Natural killer cell treated with Interleukin-12 subunit alpha and Interleukin-12 subunit beta and Interleukin-15 and Interleukin-18, amount 100 ng/mL, for 72 hours (primary cell): ENCODE measurements at regions not wholly inside any gene's neighbourhood (a gene's known extent, or its start where the extent isn't known, plus 50 kb on each side); places are given as distances from the start of the nearest gene placed in this dataset.

Experiments
- ATAC-seq, 2 donors: fragments of 150-1000 bp; cut with Tn5 transposase in 1 of 2; sonication (Bioruptor Pico), chemical (Tn5 transposase) in 1 of 2; 2 replicates each; pipeline ENCODE4 v1.10.0; 2021
- DNase-seq: peaks from one replicate; pipeline ENCODE4 v3.0.0; 2022; ENCODE audit warnings: low spot score
- H3K27ac Mint-ChIP-seq, 2 donors: 1 replicate in 1 of 2; 2 replicates in 1 of 2; pipeline ENCODE4 v1.8.0; 2022; ENCODE audit warnings: mixed read lengths in 2 of 2, mild to moderate bottlenecking in 1 of 2, moderate library complexity in 1 of 2
- H3K27me3 Mint-ChIP-seq, 2 donors: 1 replicate in 1 of 2; 2 replicates in 1 of 2; pipeline ENCODE4 v1.8.0; 2022; ENCODE audit warnings: mixed read lengths in 2 of 2
- H3K36me3 Mint-ChIP-seq: one replicate; pipeline ENCODE4 v1.8.0; 2022; ENCODE audit warnings: mixed read lengths
- H3K4me1 Mint-ChIP-seq, 2 donors: 1 replicate in 1 of 2; 2 replicates in 1 of 2; pipeline ENCODE4 v1.8.0; 2022; ENCODE audit warnings: low read depth in 2 of 2, mixed read lengths in 2 of 2, mild to moderate bottlenecking in 1 of 2
- H3K4me3 Mint-ChIP-seq: one replicate; pipeline ENCODE4 v1.8.0; 2022; ENCODE audit warnings: mixed read lengths
- H3K9me3 Mint-ChIP-seq: 2 replicates; pipeline ENCODE4 v1.8.0; 2022; ENCODE audit warnings: mixed read lengths

DNA sequence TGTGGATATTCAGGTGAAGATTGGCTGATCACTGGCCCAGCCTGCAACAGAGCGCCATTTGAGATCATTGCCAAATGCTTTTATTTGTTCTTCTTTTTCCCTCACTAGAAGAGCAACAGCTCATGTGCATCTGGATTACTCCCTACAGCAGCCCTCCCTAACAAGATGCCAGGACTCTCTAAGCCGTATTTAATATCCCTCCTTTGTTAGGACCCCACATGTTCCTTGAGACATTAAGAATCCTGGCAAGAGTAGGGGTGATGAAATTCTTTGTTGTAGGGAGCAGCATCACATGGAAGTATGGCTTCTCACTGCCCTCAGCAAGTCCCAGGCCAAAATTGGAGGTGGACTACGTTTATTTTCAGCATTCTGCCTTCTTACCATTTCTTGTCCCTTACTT lies 167.8 kb downstream of the PAX1 start:
- DNase-seq (no peak), ATAC-seq (no peak)
- Mint-ChIP-seq H3K9me3 (peaks cover 6% of the 10 kb centered on the region), H3K4me3 (no peak overlapping the region), H3K4me1 (no peaks in the 10 kb centered on the region), H3K27me3 (no peaks in the 10 kb centered on the region), H3K36me3 (no peaks in the 10 kb centered on the region), H3K27ac (no peak overlapping the region)

DNA sequence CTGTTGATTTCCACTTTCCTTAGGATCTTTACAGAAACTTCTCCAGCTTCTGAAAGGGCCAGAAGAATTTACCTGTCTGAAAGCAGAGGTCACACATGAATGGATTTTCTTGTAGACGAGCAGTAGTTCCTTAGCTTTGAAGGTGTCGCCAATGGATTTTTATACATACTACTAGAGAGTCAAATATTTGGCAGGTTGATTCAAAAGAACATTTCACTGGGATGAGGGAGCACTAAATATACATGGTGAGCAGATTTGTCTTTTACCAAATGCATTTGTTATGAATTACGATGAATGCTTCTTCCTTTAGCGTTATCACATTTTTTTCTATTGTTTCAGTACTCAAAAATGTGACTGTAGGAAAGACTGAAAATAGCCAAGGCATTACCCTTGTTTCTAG lies 162.3 kb downstream of the PAX1 start:
- no peaks in the 10 kb centered on the region for H3K36me3 Mint-ChIP-seq

GRCh38 chr20:21867353-21867752 lies 161.9 kb downstream of the PAX1 start:
- H3K4me3 Mint-ChIP-seq = no peak overlapping the region
- H3K27me3 Mint-ChIP-seq = no peaks in the 10 kb centered on the region
- H3K4me1 Mint-ChIP-seq = no peaks in the 10 kb centered on the region
- H3K9me3 Mint-ChIP-seq = peaks cover 10% of the 10 kb centered on the region
- H3K36me3 Mint-ChIP-seq = no peaks in the 10 kb centered on the region
- DNase-seq (no peak), ATAC-seq (no peak)
- no peak overlapping the region for H3K27ac Mint-ChIP-seq

More for the DNA sequence above, 162.3 kb downstream of the PAX1 start:
- H3K9me3 Mint-ChIP-seq = peaks cover 6% of the 10 kb centered on the region
- no peak overlapping the region for H3K27ac Mint-ChIP-seq
- ATAC-seq (no peak), DNase-seq (no peak)
- H3K4me3 Mint-ChIP-seq = no peak overlapping the region
- H3K4me1 Mint-ChIP-seq = no peaks in the 10 kb centered on the region
- no peaks in the 10 kb centered on the region for H3K27me3 Mint-ChIP-seq

DNA sequence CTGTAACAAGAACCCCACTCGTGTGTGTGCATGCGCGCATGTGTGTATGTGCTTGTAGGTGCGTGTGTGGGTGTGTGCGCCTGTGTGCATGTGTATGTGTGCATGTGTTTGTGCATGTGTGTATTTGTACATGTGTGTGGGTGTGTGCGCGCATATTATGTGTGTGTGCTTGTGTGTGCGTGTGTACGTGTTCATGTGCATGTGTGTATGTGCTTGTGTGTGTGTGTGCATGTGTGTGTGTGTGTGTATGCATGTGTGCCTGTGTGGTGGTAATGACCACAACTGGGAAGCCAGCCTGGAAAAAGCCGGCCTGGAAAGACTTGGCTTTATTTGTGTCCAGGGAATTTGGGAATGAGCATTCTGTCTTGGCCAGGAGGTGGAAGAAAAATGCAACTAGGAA lies 157.5 kb downstream of the PAX1 start:
- no peaks in the 10 kb centered on the region for H3K27me3 Mint-ChIP-seq
- H3K9me3 Mint-ChIP-seq = peaks cover 10% of the 10 kb centered on the region
- no peak for DNase-seq
- no peak overlapping the region for H3K27ac Mint-ChIP-seq
- H3K4me1 Mint-ChIP-seq = no peaks in the 10 kb centered on the region
- H3K4me3 Mint-ChIP-seq = no peak overlapping the region
- H3K36me3 Mint-ChIP-seq = no peaks in the 10 kb centered on the region
- ATAC-seq = no peak

DNA sequence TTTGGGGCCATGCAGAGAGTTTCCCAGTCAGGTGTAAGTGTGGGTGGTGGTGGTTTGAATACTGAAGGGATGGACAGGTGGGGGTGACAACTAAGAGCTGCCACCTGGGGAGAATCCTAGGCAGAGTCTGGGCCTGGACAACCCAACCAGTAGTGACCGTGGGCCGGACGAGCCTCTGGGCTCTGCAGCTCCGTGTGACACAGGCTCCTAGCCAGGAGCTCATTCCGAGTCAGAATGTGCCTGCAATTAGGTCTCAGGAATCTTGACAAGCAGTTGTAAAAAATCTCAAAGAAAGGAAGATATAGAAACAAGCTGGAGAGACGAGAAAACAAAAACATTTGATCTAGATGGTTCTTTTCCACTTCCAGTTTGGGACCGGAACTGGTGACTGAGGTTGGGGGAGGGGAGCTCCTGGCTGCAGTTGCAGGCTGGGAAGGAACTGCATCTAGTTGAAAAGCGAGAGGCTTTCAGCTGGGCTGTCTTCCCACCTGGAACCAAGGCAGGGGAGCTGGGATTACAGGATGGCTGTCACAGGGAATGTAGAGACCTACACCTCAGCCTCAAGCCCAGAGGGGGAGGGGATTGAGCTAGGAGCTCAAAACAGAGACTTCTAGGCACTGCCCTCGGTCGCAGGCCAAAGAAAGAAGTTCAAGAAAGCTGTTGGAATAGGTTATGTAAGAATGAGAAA lies 156.9 kb downstream of the PAX1 start:
- Mint-ChIP-seq H3K27ac (no peak overlapping the region), H3K36me3 (peaks cover 4% of the 10 kb centered on the region), H3K9me3 (peaks cover 14% of the 10 kb centered on the region), H3K4me3 (no peak overlapping the region), H3K27me3 (no peaks in the 10 kb centered on the region), H3K4me1 (no peaks in the 10 kb centered on the region)
- no peak for DNase-seq
- no peak for ATAC-seq

DNA sequence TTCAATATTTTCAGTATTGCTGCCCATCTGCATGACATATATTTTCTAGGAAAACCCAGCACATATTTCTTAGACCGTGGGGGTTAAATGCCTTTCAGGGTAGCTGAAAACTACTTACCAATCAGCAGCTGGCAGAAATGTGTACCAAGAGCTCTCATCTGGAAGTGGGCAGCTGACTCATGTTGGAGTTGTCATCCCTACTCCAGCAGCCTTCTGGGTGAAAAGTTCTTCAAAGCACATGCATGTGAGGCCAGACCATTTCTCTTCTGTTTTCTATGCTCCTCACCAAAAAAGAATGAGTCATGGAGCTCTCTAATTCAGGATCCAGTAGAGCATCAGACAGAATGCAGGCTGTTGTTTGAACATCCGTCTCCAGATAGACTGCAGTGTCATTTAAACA lies 135.5 kb downstream of the PAX1 start:
- Mint-ChIP-seq H3K36me3 (no peaks in the 10 kb centered on the region), H3K9me3 (peaks cover 11% of the 10 kb centered on the region), H3K27ac (no peak overlapping the region), H3K4me3 (no peak overlapping the region), H3K4me1 (no peaks in the 10 kb centered on the region), H3K27me3 (no peaks in the 10 kb centered on the region)
- no peak for ATAC-seq
- DNase-seq = no peak

GRCh38 chr20:21839982-21840381 lies 134.5 kb downstream of the PAX1 start:
- Mint-ChIP-seq H3K4me1 (no peaks in the 10 kb centered on the region), H3K9me3 (peaks cover 7% of the 10 kb centered on the region), H3K27me3 (no peaks in the 10 kb centered on the region), H3K4me3 (no peak overlapping the region), H3K27ac (no peak overlapping the region), H3K36me3 (no peaks in the 10 kb centered on the region)
- DNase-seq (no peak), ATAC-seq (no peak)

GRCh38 chr20:21836346-21836745 lies 130.9 kb downstream of the PAX1 start:
- ATAC-seq (no peak), DNase-seq (no peak)
- Mint-ChIP-seq H3K27me3 (no peaks in the 10 kb centered on the region), H3K4me3 (no peak overlapping the region), H3K27ac (no peak overlapping the region), H3K36me3 (no peaks in the 10 kb centered on the region), H3K4me1 (no peaks in the 10 kb centered on the region), H3K9me3 (no peaks in the 10 kb centered on the region)

DNA sequence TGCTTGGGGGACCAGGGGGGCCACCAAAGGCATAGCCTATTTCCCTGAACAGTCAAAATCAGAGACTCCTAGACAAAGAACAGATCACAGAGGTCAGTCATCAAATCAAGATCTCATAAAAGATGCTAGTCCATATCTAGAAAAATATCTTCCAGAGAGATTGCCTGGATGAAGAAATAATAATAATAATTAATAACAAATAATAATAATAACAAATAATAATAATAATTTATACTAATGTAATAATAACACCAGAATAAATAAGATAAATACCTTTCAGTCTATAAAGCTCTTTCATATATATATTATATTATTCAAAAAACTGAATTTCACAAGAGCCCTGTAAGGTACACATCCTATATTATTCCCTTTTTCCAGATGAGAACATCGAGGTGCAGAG lies 129.6 kb downstream of the PAX1 start:
- H3K4me1 Mint-ChIP-seq = no peaks in the 10 kb centered on the region

DNA sequence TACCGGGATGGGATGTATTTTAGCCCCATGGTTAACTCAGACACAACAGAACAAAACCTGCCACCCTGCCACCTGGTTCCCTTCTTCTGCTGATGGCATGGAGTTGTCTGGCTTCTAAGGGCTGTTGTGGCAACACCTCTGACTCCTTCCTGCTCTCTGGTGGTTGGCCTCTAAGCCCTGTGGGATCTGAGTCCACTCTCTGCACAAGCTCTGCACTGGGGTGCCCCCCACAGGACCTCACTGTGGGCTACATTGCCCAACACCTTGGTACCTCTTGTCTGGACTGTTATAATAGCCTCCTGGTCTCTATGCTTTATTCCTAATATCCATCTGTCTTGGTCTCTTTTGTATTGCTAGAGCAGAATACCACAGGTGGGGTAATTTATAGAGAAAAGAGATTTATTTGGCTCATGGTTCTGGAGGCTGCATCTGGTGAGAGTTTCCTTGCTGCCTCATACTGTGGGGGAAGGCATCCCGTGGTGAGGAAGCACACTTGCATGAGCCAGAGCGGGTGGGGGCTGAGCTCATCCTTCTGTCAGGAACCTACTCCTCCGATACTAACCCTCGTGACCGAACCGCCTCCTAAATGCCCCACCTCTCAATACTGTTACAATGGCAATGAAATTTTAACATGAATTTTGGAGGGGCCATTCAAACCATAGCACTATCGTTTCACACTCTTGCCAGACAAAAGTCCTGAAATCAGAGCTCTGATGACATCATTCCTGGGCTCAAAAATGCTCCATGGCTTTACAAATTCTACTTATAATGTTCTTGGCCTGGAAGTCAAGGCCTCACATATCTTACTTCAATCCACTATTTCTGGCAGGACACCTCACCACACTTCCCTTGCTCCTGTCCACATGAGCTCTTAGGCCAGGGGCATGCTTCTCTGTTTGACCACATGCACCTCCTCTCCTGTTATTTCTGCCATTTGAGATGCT lies 127.2 kb downstream of the PAX1 start:
- Mint-ChIP-seq H3K4me1 (no peaks in the 10 kb centered on the region), H3K27me3 (no peaks in the 10 kb centered on the region), H3K9me3 (peaks cover 4% of the 10 kb centered on the region), H3K27ac (no peak overlapping the region), H3K36me3 (no peaks in the 10 kb centered on the region), H3K4me3 (no peak overlapping the region)
- ATAC-seq (no peak), DNase-seq (no peak)

More for the DNA sequence above, 129.6 kb downstream of the PAX1 start:
- DNase-seq = no peak
- H3K27ac Mint-ChIP-seq = no peak overlapping the region
- H3K36me3 Mint-ChIP-seq = no peaks in the 10 kb centered on the region
- no peaks in the 10 kb centered on the region for H3K27me3 Mint-ChIP-seq
- no peak overlapping the region for H3K4me3 Mint-ChIP-seq
- no peaks in the 10 kb centered on the region for H3K9me3 Mint-ChIP-seq
- no peak for ATAC-seq

DNA sequence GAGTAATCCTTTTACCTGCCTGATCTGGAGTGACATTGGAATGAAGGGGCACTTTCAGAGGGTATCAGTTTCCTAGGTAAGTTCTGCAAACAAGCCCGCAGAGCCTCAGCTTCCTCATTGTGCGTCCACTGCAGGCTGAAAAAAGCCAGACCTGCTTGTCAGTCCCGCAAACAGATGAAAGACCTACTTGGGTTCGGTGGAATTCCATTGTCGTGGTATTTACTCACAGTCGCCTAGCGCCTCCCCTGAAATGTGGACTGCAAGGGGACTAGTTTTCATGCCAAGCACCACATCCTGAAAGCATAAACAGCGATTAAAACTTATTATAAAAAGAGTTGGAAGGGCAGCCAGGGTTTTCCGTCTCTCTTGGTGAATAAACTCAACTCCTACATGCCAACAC lies 121.5 kb downstream of the PAX1 start:
- ATAC-seq (no peak), DNase-seq (no peak)
- no peak overlapping the region for H3K27ac Mint-ChIP-seq
- no peaks in the 10 kb centered on the region for H3K36me3 Mint-ChIP-seq
- H3K4me1 Mint-ChIP-seq = no peaks in the 10 kb centered on the region
- no peaks in the 10 kb centered on the region for H3K27me3 Mint-ChIP-seq
- H3K9me3 Mint-ChIP-seq = peaks cover 4% of the 10 kb centered on the region
- no peak overlapping the region for H3K4me3 Mint-ChIP-seq

DNA sequence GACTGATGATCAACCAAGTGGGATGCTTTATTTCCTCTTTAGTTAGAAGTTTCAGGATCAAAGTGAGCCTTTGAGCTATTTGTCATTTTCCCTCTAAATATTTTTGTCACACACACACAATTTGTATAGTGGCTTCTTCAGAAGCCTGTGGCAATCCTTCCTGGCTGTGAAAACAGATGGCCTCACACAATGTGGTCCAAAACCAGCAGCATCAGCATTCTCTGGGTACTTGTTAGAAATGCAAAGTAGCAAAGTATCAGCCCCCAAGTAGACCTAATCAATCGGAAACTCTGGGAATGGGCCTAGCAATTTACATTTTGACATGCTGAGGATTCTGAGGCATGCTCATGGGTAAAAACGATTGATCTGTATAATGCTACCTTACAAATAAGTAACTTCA lies 115.9 kb downstream of the PAX1 start:
- no peaks in the 10 kb centered on the region for H3K4me1 Mint-ChIP-seq
- no peaks in the 10 kb centered on the region for H3K27me3 Mint-ChIP-seq
- ATAC-seq (no peak), DNase-seq (no peak)
- H3K9me3 Mint-ChIP-seq = peaks cover 3% of the 10 kb centered on the region
- H3K36me3 Mint-ChIP-seq = no peaks in the 10 kb centered on the region
- H3K27ac Mint-ChIP-seq = no peak overlapping the region
- no peak overlapping the region for H3K4me3 Mint-ChIP-seq

GRCh38 chr20:21820688-21821087 lies 115.2 kb downstream of the PAX1 start:
- Mint-ChIP-seq H3K27ac (no peak overlapping the region), H3K4me1 (no peaks in the 10 kb centered on the region), H3K27me3 (no peaks in the 10 kb centered on the region), H3K36me3 (no peaks in the 10 kb centered on the region), H3K4me3 (no peak overlapping the region), H3K9me3 (peaks cover 3% of the 10 kb centered on the region)
- no peak for DNase-seq
- ATAC-seq = no peak

DNA sequence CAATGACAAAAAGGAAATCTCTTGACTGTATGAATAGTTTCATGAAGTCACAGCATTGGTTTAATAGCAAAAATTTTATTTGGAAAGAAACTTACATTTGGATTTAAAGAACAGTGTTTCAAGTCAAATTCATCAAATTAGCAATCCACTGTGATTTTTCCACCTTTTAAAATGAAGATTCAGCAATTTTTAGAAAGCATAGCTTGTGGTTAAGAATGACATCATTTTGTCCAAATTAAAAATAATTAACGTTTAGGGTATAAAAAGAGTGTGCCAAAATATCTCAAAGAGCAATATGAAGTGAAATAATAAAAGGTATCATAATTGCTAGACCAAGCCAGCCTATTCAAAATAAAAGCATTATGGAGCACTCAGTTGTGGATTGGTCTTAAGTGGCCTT lies 114.6 kb downstream of the PAX1 start:
- no peak for ATAC-seq
- Mint-ChIP-seq H3K27ac (no peak overlapping the region), H3K9me3 (peaks cover 3% of the 10 kb centered on the region), H3K27me3 (no peaks in the 10 kb centered on the region), H3K4me1 (no peaks in the 10 kb centered on the region), H3K36me3 (no peaks in the 10 kb centered on the region), H3K4me3 (no peak overlapping the region)
- DNase-seq = no peak
